Thoracic aorta (tissue), 2 donors: ENCODE measurements at regions not wholly inside any gene's neighbourhood (a gene's known extent, or its start where the extent isn't known, plus 50 kb on each side); places are given as distances from the start of the nearest gene placed in this dataset.

Experiments
- ATAC-seq: fragments of 150-250 bp; one replicate; pipeline ENCODE4 v1.8.0; 2017; ENCODE audit warnings: low read depth; ENCODE audit not compliant: insufficient number of reproducible peaks, low FRiP score
- DNase-seq: peaks from one replicate; pipeline ENCODE4 v3.0.0-alpha.2; 2020; ENCODE audit warnings: low spot score
- H3K27ac ChIP-seq, 2 donors: fragments of 200-600 bp; sonication (generic); 1 replicate in 1 of 2; 2 replicates in 1 of 2; pipeline ENCODE4 v1.5.1; 2016; ENCODE audit warnings: mild to moderate bottlenecking in 2 of 2, moderate library complexity in 2 of 2
- H3K27me3 ChIP-seq: fragments of 200-600 bp; sonication (generic); replicated peaks from 2 replicates; pipeline ENCODE4 v1.6.0; 2016; ENCODE audit warnings: mild to moderate bottlenecking; ENCODE audit not compliant: insufficient read depth
- H3K36me3 ChIP-seq: fragments of 200-600 bp; sonication (generic); one replicate; pipeline ENCODE4 v1.5.1; 2016
- H3K4me1 ChIP-seq, 2 donors: fragments of 200-600 bp; sonication (generic); 1 replicate in 1 of 2; 2 replicates in 1 of 2; pipeline versions ENCODE4 v1.5.1 to v1.6.0; 2016; ENCODE audit warnings: low read depth in 2 of 2, mild to moderate bottlenecking in 1 of 2; ENCODE audit not compliant: control insufficient read depth in 1 of 2
- H3K4me3 ChIP-seq: fragments of 200-600 bp; sonication (generic); 2 replicates; pipeline ENCODE4 v1.5.1; 2016; ENCODE audit warnings: mild to moderate bottlenecking
- H3K9me3 ChIP-seq: fragments of 200-600 bp; sonication (generic); 2 replicates; pipeline ENCODE4 v1.5.1; 2016
- TF ChIP-seq, protein P1 (sequence below): fragments of 200-600 bp; sonication (generic); IDR thresholded peaks from one replicate; pipeline ENCODE4 v1.5.1; 2019; ENCODE audit warnings: antibody characterized with exemption

DNA sequence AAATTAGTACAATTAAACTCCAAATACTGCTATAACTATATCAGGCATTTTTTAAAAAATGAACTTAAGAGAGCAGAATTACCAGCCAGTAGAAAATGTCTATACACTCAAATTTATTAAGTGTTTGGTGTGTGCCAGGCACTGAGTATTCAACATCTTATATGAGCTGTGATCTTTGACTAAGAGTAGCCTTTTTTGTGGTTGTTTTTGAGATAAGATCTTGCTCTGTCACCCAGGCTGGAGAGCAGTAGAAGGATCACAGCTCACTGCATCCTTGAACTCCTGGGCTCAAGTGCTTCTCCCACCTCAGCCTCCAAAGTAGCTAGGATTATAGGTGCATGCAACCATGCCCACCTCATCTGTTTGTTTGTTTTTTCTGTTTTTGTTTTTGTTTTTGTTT, 102.5 kb upstream of the CELF2 start:
- no peak for DNase-seq
- Histone ChIP-seq H3K27ac (no peak overlapping the region), H3K9me3 (no peaks in the 10 kb centered on the region), H3K4me1 (peaks cover 19 to 22% of the 10 kb centered on the region in 2 donors), H3K4me3 (no peak overlapping the region), H3K36me3 (no peaks in the 10 kb centered on the region), H3K27me3 (no peaks in the 10 kb centered on the region)
- TF ChIP-seq, protein P1, sequence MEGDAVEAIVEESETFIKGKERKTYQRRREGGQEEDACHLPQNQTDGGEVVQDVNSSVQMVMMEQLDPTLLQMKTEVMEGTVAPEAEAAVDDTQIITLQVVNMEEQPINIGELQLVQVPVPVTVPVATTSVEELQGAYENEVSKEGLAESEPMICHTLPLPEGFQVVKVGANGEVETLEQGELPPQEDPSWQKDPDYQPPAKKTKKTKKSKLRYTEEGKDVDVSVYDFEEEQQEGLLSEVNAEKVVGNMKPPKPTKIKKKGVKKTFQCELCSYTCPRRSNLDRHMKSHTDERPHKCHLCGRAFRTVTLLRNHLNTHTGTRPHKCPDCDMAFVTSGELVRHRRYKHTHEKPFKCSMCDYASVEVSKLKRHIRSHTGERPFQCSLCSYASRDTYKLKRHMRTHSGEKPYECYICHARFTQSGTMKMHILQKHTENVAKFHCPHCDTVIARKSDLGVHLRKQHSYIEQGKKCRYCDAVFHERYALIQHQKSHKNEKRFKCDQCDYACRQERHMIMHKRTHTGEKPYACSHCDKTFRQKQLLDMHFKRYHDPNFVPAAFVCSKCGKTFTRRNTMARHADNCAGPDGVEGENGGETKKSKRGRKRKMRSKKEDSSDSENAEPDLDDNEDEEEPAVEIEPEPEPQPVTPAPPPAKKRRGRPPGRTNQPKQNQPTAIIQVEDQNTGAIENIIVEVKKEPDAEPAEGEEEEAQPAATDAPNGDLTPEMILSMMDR, result no peak
- ATAC-seq, result no peak

DNA sequence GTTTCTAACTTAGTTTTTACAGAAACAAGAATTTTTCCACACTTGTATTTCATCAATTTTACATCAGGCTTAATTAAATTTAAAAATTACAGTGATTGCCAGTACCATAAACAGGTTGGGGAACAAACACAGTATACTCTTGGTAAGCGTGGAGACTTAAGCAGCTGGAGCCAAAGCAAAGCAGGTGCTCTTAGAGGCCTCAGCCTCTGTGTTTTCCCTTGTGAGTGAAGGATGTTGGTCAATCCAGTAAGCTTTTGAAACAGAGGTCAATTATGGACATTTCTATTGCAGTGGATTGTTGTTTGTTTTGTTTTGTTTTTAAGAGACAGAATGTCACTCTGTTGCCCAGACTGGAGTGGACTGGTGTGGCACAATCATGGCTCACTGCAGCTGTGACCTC, 100.6 kb upstream of the CELF2 start:
- Histone ChIP-seq H3K27ac (no peak overlapping the region), H3K27me3 (no peaks in the 10 kb centered on the region), H3K36me3 (no peaks in the 10 kb centered on the region), H3K4me3 (no peak overlapping the region), H3K4me1 (peaks cover 9 to 13% of the 10 kb centered on the region in 2 donors), H3K9me3 (no peaks in the 10 kb centered on the region)
- TF ChIP-seq, protein P1, result no peak
- ATAC-seq, result no peak
- DNase-seq, result no peak

DNA sequence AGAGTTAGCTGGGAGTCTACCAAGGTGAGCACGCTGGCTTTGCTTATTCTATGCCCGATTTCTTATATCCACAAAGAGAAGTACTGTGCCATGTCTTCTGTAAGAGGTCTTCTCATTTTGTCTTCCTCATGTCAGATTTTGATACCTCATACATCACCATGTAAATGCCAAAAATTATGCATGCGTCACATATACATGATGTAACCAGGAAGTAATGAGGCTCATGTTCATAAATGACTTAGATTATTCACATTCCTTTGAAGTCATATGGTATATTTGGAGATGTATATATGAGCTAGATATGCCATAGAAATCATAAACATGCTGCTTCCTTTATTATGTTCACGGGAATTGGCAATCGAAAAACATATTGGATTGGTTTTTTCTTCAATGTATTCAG, 97.7 kb upstream of the CELF2 start:
- no peaks in the 10 kb centered on the region for H3K36me3 ChIP-seq
- H3K27me3 ChIP-seq, result no peaks in the 10 kb centered on the region
- H3K27ac ChIP-seq, result no peak overlapping the region
- no peaks in the 10 kb centered on the region for H3K9me3 ChIP-seq
- no peak for DNase-seq
- TF ChIP-seq, protein P1, result no peak
- no peak overlapping the region for H3K4me3 ChIP-seq
- no peaks in the 10 kb centered on the region for H3K4me1 ChIP-seq
- ATAC-seq, result no peak

DNA sequence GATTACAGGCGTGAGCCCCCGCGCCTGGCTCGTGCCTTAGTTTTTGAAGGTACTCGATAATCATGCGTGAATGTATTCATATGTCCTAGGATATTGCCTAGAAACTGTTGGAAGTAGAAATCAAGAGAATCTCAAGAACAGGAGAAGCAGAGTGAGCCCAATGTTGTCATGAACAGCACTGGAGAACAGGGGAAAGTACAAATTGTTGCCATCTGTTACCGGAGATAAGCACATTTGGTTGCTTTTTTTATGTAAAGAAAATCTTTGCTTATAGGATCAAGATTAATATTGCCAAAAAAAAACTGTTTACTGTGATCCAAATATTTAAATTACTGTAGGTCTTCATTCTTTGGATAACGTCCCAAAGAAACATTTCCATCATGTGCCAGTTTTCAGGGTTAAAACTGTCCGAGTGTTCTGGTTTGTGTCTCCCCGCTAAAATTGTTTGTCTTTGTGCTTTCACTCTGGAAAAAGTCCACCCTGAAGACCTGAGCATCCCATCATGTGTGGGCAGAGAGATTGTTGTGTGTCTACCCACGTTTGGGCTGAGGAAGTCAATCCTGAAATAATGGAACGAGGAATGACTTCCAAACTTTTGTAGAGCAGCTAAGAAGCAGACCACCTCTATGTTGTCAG, 95.7 kb upstream of the CELF2 start:
- Histone ChIP-seq H3K27me3 (no peaks in the 10 kb centered on the region), H3K4me3 (no peak overlapping the region), H3K9me3 (no peaks in the 10 kb centered on the region), H3K4me1 (no peaks in the 10 kb centered on the region), H3K36me3 (no peaks in the 10 kb centered on the region), H3K27ac (no peak overlapping the region)
- ATAC-seq (no peak), DNase-seq (no peak)
- TF ChIP-seq, protein P1, result no peak

DNA sequence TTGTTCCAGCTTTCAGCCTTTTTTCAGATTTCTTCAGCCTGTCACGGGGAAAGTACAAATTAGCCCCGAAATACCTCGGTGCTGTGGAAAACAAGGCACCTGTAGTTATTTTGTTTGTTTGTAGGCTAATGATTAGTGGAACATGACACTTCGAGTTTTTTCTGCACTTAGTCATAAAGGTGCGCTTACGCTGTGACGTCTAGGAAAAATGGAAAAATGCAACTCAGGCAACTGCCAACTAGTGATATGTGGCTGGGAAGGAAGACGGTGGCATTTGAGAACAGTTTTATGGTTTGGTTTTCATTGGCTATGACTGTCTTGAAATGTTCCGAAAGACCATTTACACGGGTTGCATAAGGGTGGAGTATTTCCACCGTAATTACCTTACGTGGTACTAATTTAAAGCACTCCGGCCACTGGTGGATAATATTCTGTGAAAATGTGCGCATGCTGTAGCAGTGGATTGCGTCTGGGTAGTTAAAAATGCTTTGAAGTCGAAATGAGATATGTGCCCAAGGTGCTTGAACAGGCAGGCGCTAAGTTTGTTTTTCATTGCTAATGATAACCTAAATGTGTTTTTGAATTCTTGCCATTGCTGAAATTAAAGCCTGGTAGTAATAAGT, 94.5 kb upstream of the CELF2 start:
- H3K4me3 ChIP-seq, result no peak overlapping the region
- H3K27ac ChIP-seq, result no peak overlapping the region
- ATAC-seq, result no peak
- no peaks in the 10 kb centered on the region for H3K36me3 ChIP-seq
- TF ChIP-seq, protein P1, result no peak
- H3K27me3 ChIP-seq, result no peaks in the 10 kb centered on the region
- H3K9me3 ChIP-seq, result no peaks in the 10 kb centered on the region
- DNase-seq, result no peak
- H3K4me1 ChIP-seq, result no peaks in the 10 kb centered on the region
